ENCODE measurements at regions not wholly inside any gene's neighbourhood (a gene's known extent, or its start where the extent isn't known, plus 50 kb on each side); places are given as distances from the start of the nearest gene placed in this dataset.

DNA sequence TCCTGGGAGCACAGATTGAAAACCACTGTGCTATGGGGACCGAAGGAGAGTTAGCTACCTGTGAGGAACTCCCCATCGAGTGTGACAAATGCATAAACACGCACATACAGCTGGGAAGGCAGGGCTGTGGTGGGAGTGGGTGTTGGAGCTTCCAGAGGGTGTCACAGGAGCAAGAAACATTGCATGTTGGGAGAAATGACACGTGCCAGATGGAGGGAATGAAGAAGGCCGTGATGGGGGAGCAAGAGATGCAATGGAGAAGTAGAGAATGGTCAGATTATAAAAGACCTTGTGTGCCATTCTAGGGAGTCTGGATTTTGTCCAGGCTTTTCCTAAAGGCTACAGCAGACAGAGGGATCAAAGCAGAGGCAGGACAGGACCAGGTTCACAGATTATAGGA is 91.1 kb upstream of the NDUFV2 start:
- H3K4me1 ChIP-seq (ENCODE audit: control insufficient read depth in 3 of 3, insufficient read depth in 2 of 3, low read depth in 1 of 3, low read length in 2 of 3), result peaks cover 0 to 4% (median 0%) of the 10 kb centered on the region in 3 donors
- no peaks in the 10 kb centered on the region for H3K36me3 ChIP-seq (ENCODE audit: control insufficient read depth in 3 of 3, insufficient read depth in 2 of 3, low read depth in 1 of 3, low read length in 3 of 3)
- H3K27ac ChIP-seq (ENCODE audit: low read depth in 1 of 3, low read length in 2 of 3), result no peak overlapping the region
- WGBS, 3 donors, result 68 to 79% (median 72%) methylated on average over 5 of the region's 5 CpGs
- H3K4me3 ChIP-seq (ENCODE audit: low read depth in 1 of 3, low read length in 3 of 3), result no peak overlapping the region
- H3K27me3 ChIP-seq (ENCODE audit: control insufficient read depth in 3 of 3, insufficient read depth in 3 of 3, low read length in 3 of 3), result no peaks in the 10 kb centered on the region
- no peaks in the 10 kb centered on the region for H3K9me3 ChIP-seq (ENCODE audit: control insufficient read depth in 2 of 2, insufficient read depth in 1 of 2, low read depth in 1 of 2, low read length in 1 of 2)
- FAIRE-seq (no peak), DNase-seq (no peak)

GRCh38 chr18:9013926-9014373 is 88.5 kb upstream of the NDUFV2 start:
- Histone ChIP-seq H3K27ac (ENCODE audit: low read depth in 1 of 3, low read length in 2 of 3) (no peak overlapping the region), H3K27me3 (ENCODE audit: control insufficient read depth in 3 of 3, insufficient read depth in 3 of 3, low read length in 3 of 3) (no peaks in the 10 kb centered on the region), H3K9me3 (ENCODE audit: control insufficient read depth in 2 of 2, insufficient read depth in 1 of 2, low read depth in 1 of 2, low read length in 1 of 2) (no peaks in the 10 kb centered on the region), H3K36me3 (ENCODE audit: control insufficient read depth in 3 of 3, insufficient read depth in 2 of 3, low read depth in 1 of 3, low read length in 3 of 3) (no peaks in the 10 kb centered on the region), H3K4me1 (ENCODE audit: control insufficient read depth in 3 of 3, insufficient read depth in 2 of 3, low read depth in 1 of 3, low read length in 2 of 3) (peaks cover 0 to 13% (median 4%) of the 10 kb centered on the region in 3 donors), H3K4me3 (ENCODE audit: low read depth in 1 of 3, low read length in 3 of 3) (no peak overlapping the region)
- FAIRE-seq, result no peak
- 96 to 100% (median 100%) methylated on average over 2 of the region's 2 CpGs for WGBS, 3 donors
- no peak for DNase-seq

DNA sequence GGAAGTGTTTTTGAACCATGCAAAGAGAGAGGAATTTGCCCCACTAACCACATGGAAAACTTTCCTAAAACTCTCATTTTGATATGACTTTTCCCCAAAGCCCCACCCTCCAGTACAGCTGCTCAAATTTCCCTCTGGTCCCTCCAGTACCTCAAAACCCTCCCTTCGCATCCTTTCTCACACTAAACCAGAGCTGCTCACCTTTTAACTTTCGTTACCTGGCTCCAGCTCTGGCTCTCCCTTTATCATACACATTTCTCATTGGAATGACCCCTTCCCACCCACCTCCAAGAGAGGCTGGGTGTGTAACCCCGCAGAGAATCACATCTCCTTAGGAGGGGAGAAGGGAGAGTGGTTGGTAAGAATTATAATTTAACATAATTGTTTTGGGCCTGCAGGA is 86.8 kb upstream of the NDUFV2 start:
- H3K4me3 ChIP-seq (ENCODE audit: low read depth in 1 of 3, low read length in 3 of 3), result no peak overlapping the region
- DNase-seq (no peak), FAIRE-seq (no peak)
- WGBS, 3 donors, result 63 to 85% (median 77%) methylated on average over 3 of the region's 3 CpGs
- H3K36me3 ChIP-seq (ENCODE audit: control insufficient read depth in 3 of 3, insufficient read depth in 2 of 3, low read depth in 1 of 3, low read length in 3 of 3), result no peaks in the 10 kb centered on the region
- no peaks in the 10 kb centered on the region for H3K27me3 ChIP-seq (ENCODE audit: control insufficient read depth in 3 of 3, insufficient read depth in 3 of 3, low read length in 3 of 3)
- no peaks in the 10 kb centered on the region for H3K9me3 ChIP-seq (ENCODE audit: control insufficient read depth in 2 of 2, insufficient read depth in 1 of 2, low read depth in 1 of 2, low read length in 1 of 2)
- H3K27ac ChIP-seq (ENCODE audit: low read depth in 1 of 3, low read length in 2 of 3), result no peak overlapping the region
- H3K4me1 ChIP-seq (ENCODE audit: control insufficient read depth in 3 of 3, insufficient read depth in 2 of 3, low read depth in 1 of 3, low read length in 2 of 3), result peaks cover 0 to 13% (median 4%) of the 10 kb centered on the region in 3 donors

GRCh38 chr18:9016633-9017166 is 85.8 kb upstream of the NDUFV2 start:
- H3K4me3 ChIP-seq (ENCODE audit: low read depth in 1 of 3, low read length in 3 of 3), result no peak overlapping the region
- H3K9me3 ChIP-seq (ENCODE audit: control insufficient read depth in 2 of 2, insufficient read depth in 1 of 2, low read depth in 1 of 2, low read length in 1 of 2), result no peaks in the 10 kb centered on the region
- DNase-seq (no peak), FAIRE-seq (no peak)
- WGBS, 3 donors, result 52 to 59% (median 57%) methylated on average over 16 of the region's 16 CpGs
- no peaks in the 10 kb centered on the region for H3K36me3 ChIP-seq (ENCODE audit: control insufficient read depth in 3 of 3, insufficient read depth in 2 of 3, low read depth in 1 of 3, low read length in 3 of 3)
- H3K27ac ChIP-seq (ENCODE audit: low read depth in 1 of 3, low read length in 2 of 3), result peak overlapping the region in 1 of 3 donors; percentile 79
- H3K27me3 ChIP-seq (ENCODE audit: control insufficient read depth in 3 of 3, insufficient read depth in 3 of 3, low read length in 3 of 3), result no peaks in the 10 kb centered on the region
- peaks cover 0 to 13% (median 4%) of the 10 kb centered on the region in 3 donors for H3K4me1 ChIP-seq (ENCODE audit: control insufficient read depth in 3 of 3, insufficient read depth in 2 of 3, low read depth in 1 of 3, low read length in 2 of 3)

- FAIRE-seq, result no peak
These were observed 85.2 kb upstream of the NDUFV2 start for GRCh38 chr18:9017167-9017904.

GRCh38 chr18:9017905-9018227 is 84.6 kb upstream of the NDUFV2 start:
- FAIRE-seq, result no peak
- H3K27me3 ChIP-seq (ENCODE audit: control insufficient read depth in 3 of 3, insufficient read depth in 3 of 3, low read length in 3 of 3), result no peaks in the 10 kb centered on the region
- H3K4me3 ChIP-seq (ENCODE audit: low read depth in 1 of 3, low read length in 3 of 3), result no peak overlapping the region
- no peak for DNase-seq
- H3K27ac ChIP-seq (ENCODE audit: low read depth in 1 of 3, low read length in 2 of 3), result peak overlapping the region in 1 of 3 donors; percentile 79
- no peaks in the 10 kb centered on the region for H3K9me3 ChIP-seq (ENCODE audit: control insufficient read depth in 2 of 2, insufficient read depth in 1 of 2, low read depth in 1 of 2, low read length in 1 of 2)
- 71 to 79% (median 73%) methylated on average over 6 of the region's 6 CpGs for WGBS, 3 donors
- H3K36me3 ChIP-seq (ENCODE audit: control insufficient read depth in 3 of 3, insufficient read depth in 2 of 3, low read depth in 1 of 3, low read length in 3 of 3), result no peaks in the 10 kb centered on the region
- peaks cover 0 to 13% (median 4%) of the 10 kb centered on the region in 3 donors for H3K4me1 ChIP-seq (ENCODE audit: control insufficient read depth in 3 of 3, insufficient read depth in 2 of 3, low read depth in 1 of 3, low read length in 2 of 3)

More at GRCh38 chr18:9017167-9017904, 85.2 kb upstream of the NDUFV2 start:
- Histone ChIP-seq H3K27ac (ENCODE audit: low read depth in 1 of 3, low read length in 2 of 3) (peak overlapping the region in 1 of 3 donors; percentile 79), H3K9me3 (ENCODE audit: control insufficient read depth in 2 of 2, insufficient read depth in 1 of 2, low read depth in 1 of 2, low read length in 1 of 2) (no peaks in the 10 kb centered on the region), H3K4me3 (ENCODE audit: low read depth in 1 of 3, low read length in 3 of 3) (no peak overlapping the region), H3K36me3 (ENCODE audit: control insufficient read depth in 3 of 3, insufficient read depth in 2 of 3, low read depth in 1 of 3, low read length in 3 of 3) (no peaks in the 10 kb centered on the region), H3K4me1 (ENCODE audit: control insufficient read depth in 3 of 3, insufficient read depth in 2 of 3, low read depth in 1 of 3, low read length in 2 of 3) (peaks cover 0 to 13% (median 4%) of the 10 kb centered on the region in 3 donors), H3K27me3 (ENCODE audit: control insufficient read depth in 3 of 3, insufficient read depth in 3 of 3, low read length in 3 of 3) (no peaks in the 10 kb centered on the region)
- 30 to 37% (median 32%) methylated on average over 30 to 34 of the region's 34 CpGs for WGBS, 3 donors
- DNase-seq, result peak; percentile 10 to 64

DNA sequence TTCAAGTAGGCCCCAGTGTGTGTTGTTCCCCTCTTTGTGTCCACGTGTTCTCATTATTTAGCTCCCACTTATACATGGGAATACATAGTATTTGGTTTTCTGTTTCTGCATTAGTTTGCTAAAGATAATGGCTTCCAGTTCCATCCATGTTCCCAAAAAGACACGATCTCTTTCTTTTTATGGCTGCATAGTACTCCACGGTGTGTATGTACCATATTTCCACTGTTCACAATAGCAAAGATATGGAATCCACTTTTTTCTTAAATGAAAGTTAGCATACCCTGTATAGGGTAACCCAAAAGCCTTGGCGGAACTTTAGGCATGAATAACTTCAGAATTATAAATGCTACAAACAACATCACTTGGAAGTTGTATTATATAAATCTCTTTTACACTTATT is 83.4 kb upstream of the NDUFV2 start:
- DNase-seq (no peak), FAIRE-seq (no peak)
- peaks cover 0 to 13% (median 4%) of the 10 kb centered on the region in 3 donors for H3K4me1 ChIP-seq (ENCODE audit: control insufficient read depth in 3 of 3, insufficient read depth in 2 of 3, low read depth in 1 of 3, low read length in 2 of 3)
- no peak overlapping the region for H3K4me3 ChIP-seq (ENCODE audit: low read depth in 1 of 3, low read length in 3 of 3)
- no peaks in the 10 kb centered on the region for H3K27me3 ChIP-seq (ENCODE audit: control insufficient read depth in 3 of 3, insufficient read depth in 3 of 3, low read length in 3 of 3)
- no peaks in the 10 kb centered on the region for H3K9me3 ChIP-seq (ENCODE audit: control insufficient read depth in 2 of 2, insufficient read depth in 1 of 2, low read depth in 1 of 2, low read length in 1 of 2)
- WGBS, 3 donors, result 96 to 97% (median 97%) methylated on average over 4 of the region's 4 CpGs
- no peak overlapping the region for H3K27ac ChIP-seq (ENCODE audit: low read depth in 1 of 3, low read length in 2 of 3)
- no peaks in the 10 kb centered on the region for H3K36me3 ChIP-seq (ENCODE audit: control insufficient read depth in 3 of 3, insufficient read depth in 2 of 3, low read depth in 1 of 3, low read length in 3 of 3)

DNA sequence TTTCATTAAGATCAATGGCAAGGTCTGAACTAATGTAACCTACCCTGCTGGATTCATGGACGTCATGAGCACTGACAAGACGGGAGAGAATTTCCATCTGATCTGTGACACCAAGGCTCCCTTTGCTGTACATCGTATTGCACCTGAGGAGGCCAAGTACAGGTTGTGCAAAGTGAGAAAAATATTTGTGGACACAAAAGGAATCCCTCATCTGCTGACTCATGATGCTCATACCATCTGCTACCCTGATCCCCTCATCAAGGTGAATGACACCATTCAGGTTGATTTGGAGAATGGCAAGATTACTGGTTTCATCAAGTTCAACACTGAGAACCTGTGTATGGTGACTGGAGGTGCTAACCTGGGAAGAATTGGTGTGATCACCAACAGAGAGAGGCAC is 82.3 kb upstream of the NDUFV2 start:
- Histone ChIP-seq H3K27me3 (ENCODE audit: control insufficient read depth in 3 of 3, insufficient read depth in 3 of 3, low read length in 3 of 3) (no peaks in the 10 kb centered on the region), H3K36me3 (ENCODE audit: control insufficient read depth in 3 of 3, insufficient read depth in 2 of 3, low read depth in 1 of 3, low read length in 3 of 3) (no peaks in the 10 kb centered on the region), H3K4me3 (ENCODE audit: low read depth in 1 of 3, low read length in 3 of 3) (no peak overlapping the region), H3K4me1 (ENCODE audit: control insufficient read depth in 3 of 3, insufficient read depth in 2 of 3, low read depth in 1 of 3, low read length in 2 of 3) (peaks cover 0 to 13% (median 4%) of the 10 kb centered on the region in 3 donors), H3K27ac (ENCODE audit: low read depth in 1 of 3, low read length in 2 of 3) (no peak overlapping the region), H3K9me3 (ENCODE audit: control insufficient read depth in 2 of 2, insufficient read depth in 1 of 2, low read depth in 1 of 2, low read length in 1 of 2) (no peaks in the 10 kb centered on the region)
- 91 to 92% (median 92%) methylated on average over 3 of the region's 3 CpGs for WGBS, 3 donors
- DNase-seq (no peak), FAIRE-seq (no peak)
